HTR-8/SVneo (cell line): ENCODE measurements at regions not wholly inside any gene's neighbourhood (a gene's known extent, or its start where the extent isn't known, plus 50 kb on each side); places are given as distances from the start of the nearest gene placed in this dataset.

Source experiments
- DNase-seq: peaks from one replicate; pipeline ENCODE4 v3.0.0; 2011; ENCODE audit warnings: low spot score, mixed read lengths; ENCODE audit not compliant: insufficient read length
- FAIRE-seq: peaks from 2 replicates; lab custom pipeline; 2011; peaks lifted over from hg19 to GRCh38; lab: Jason Lieb, UNC

GRCh38 chr7:136194878-136195277, 217.7 kb upstream of the MTPN start:
- FAIRE-seq: no peak
- no peak for DNase-seq

GRCh38 chr7:136193940-136194339, 216.8 kb upstream of the MTPN start:
- FAIRE-seq (no peak), DNase-seq (no peak)

GRCh38 chr7:136189506-136189998, 212.4 kb upstream of the MTPN start:
- no peak for FAIRE-seq

GRCh38 chr7:136186281-136186680, 209.1 kb upstream of the MTPN start:
- FAIRE-seq (no peak), DNase-seq (no peak)

More at GRCh38 chr7:136189506-136189998, 212.4 kb upstream of the MTPN start:
- no peak for DNase-seq

- FAIRE-seq: no peak
- no peak for DNase-seq
Measured at GRCh38 chr7:136184719-136185118, 207.6 kb upstream of the MTPN start.

- no peak for FAIRE-seq
- no peak for DNase-seq
Measured at GRCh38 chr7:136183981-136184380, 206.8 kb upstream of the MTPN start.

- FAIRE-seq: no peak
- no peak for DNase-seq
Measured at GRCh38 chr7:136180984-136181383, 203.8 kb upstream of the MTPN start.

- FAIRE-seq (no peak), DNase-seq (no peak)
Measured at GRCh38 chr7:136179851-136180721, 202.9 kb upstream of the MTPN start.

- FAIRE-seq: no peak
Measured at GRCh38 chr7:136179154-136179553, 202.0 kb upstream of the MTPN start.

GRCh38 chr7:136174477-136175125, 197.4 kb upstream of the MTPN start:
- DNase-seq: no peak
- FAIRE-seq: no peak

More at GRCh38 chr7:136179154-136179553, 202.0 kb upstream of the MTPN start:
- no peak for DNase-seq

- FAIRE-seq: no peak
- no peak for DNase-seq
Measured at GRCh38 chr7:136173874-136174273, 196.7 kb upstream of the MTPN start.

GRCh38 chr7:136171233-136171632, 194.1 kb upstream of the MTPN start:
- FAIRE-seq (no peak), DNase-seq (no peak)

- FAIRE-seq (no peak), DNase-seq (no peak)
Measured at GRCh38 chr7:136168821-136169220, 191.7 kb upstream of the MTPN start.

GRCh38 chr7:136167991-136168390, 190.8 kb upstream of the MTPN start:
- FAIRE-seq: no peak
- DNase-seq: no peak

GRCh38 chr7:136166521-136166920, 189.4 kb upstream of the MTPN start:
- DNase-seq (no peak), FAIRE-seq (no peak)

GRCh38 chr7:136163340-136163801, 186.2 kb upstream of the MTPN start:
- FAIRE-seq: no peak
- DNase-seq: no peak

GRCh38 chr7:136150311-136150710, 173.2 kb upstream of the MTPN start:
- no peak for DNase-seq
- FAIRE-seq: no peak

- DNase-seq: no peak
- no peak for FAIRE-seq
Measured at GRCh38 chr7:136148920-136149319, 171.8 kb upstream of the MTPN start.

GRCh38 chr7:136146925-136147324, 169.8 kb upstream of the MTPN start:
- DNase-seq (no peak), FAIRE-seq (no peak)

GRCh38 chr7:136144182-136144581, 167.0 kb upstream of the MTPN start:
- no peak for FAIRE-seq

GRCh38 chr7:136143271-136143670, 166.1 kb upstream of the MTPN start:
- DNase-seq (no peak), FAIRE-seq (no peak)

More at GRCh38 chr7:136144182-136144581, 167.0 kb upstream of the MTPN start:
- DNase-seq: no peak
